Osteocyte (in vitro differentiated cells): ENCODE measurements at regions not wholly inside any gene's neighbourhood (a gene's known extent, or its start where the extent isn't known, plus 50 kb on each side); places are given as distances from the start of the nearest gene placed in this dataset.
"Not testable (repeated sequence)": the region's sequence is repeated elsewhere in the genome, so short reads cannot be mapped to it uniquely, and the experiment has no call there.

ENCODE experiments used
- DNase-seq: peaks from one replicate; pipeline ENCODE4 v3.0.0; 2021; ENCODE audit warnings: mixed read lengths; ENCODE audit not compliant: unreplicated experiment; ENCODE audit errors: extremely low spot score
- H3K27ac Mint-ChIP-seq: one replicate; pipeline ENCODE4 v1.8.0; 2021; ENCODE audit warnings: mild to moderate bottlenecking, mixed read lengths; ENCODE audit not compliant: unreplicated experiment
- H3K27me3 Mint-ChIP-seq: one replicate; pipeline ENCODE4 v1.8.0; 2021; ENCODE audit warnings: mixed read lengths; ENCODE audit not compliant: unreplicated experiment
- H3K36me3 Mint-ChIP-seq: one replicate; pipeline ENCODE4 v1.8.0; 2021; ENCODE audit warnings: mixed read lengths; ENCODE audit not compliant: unreplicated experiment
- H3K4me1 Mint-ChIP-seq: one replicate; pipeline ENCODE4 v1.8.0; 2021; ENCODE audit warnings: mixed read lengths; ENCODE audit not compliant: unreplicated experiment
- H3K4me3 Mint-ChIP-seq: one replicate; pipeline ENCODE4 v1.8.0; 2021; ENCODE audit warnings: mild to moderate bottlenecking, moderate library complexity, mixed read lengths; ENCODE audit not compliant: unreplicated experiment
- H3K9me3 Mint-ChIP-seq: one replicate; pipeline ENCODE4 v1.8.0; 2021; ENCODE audit warnings: mixed read lengths; ENCODE audit not compliant: unreplicated experiment
- CTCF ChIP-seq: fragments of 200-600 bp; sonication (generic); IDR thresholded peaks from 2 replicates; pipeline ENCODE4 v1.5.0; 2021; ENCODE audit warnings: antibody characterized with exemption, mild to moderate bottlenecking, moderate library complexity

GRCh38 chr3:186444974-186445373, 82.9 kb upstream of the DGKG start:
- Mint-ChIP-seq H3K4me3 (no peak overlapping the region), H3K27ac (no peak overlapping the region), H3K9me3 (no peaks in the 10 kb centered on the region), H3K4me1 (no peaks in the 10 kb centered on the region), H3K36me3 (no peaks in the 10 kb centered on the region), H3K27me3 (peaks cover 47% of the 10 kb centered on the region)
- DNase-seq = no peak
- TF ChIP-seq CTCF = no peak

- no peak overlapping the region for H3K27ac Mint-ChIP-seq
- no peak for DNase-seq
- TF ChIP-seq CTCF = no peak
- no peaks in the 10 kb centered on the region for H3K9me3 Mint-ChIP-seq
- H3K27me3 Mint-ChIP-seq = peaks cover 43% of the 10 kb centered on the region
- H3K4me3 Mint-ChIP-seq = no peak overlapping the region
- no peaks in the 10 kb centered on the region for H3K4me1 Mint-ChIP-seq
- H3K36me3 Mint-ChIP-seq = no peaks in the 10 kb centered on the region
Measured at GRCh38 chr3:186444288-186444687, 82.3 kb upstream of the DGKG start.

- H3K36me3 Mint-ChIP-seq = not testable (repeated sequence)
Measured at GRCh38 chr3:186442979-186443378, 80.9 kb upstream of the DGKG start.

GRCh38 chr3:186442162-186442561, 80.1 kb upstream of the DGKG start:
- H3K9me3 Mint-ChIP-seq = no peaks in the 10 kb centered on the region
- TF ChIP-seq CTCF = no peak
- no peaks in the 10 kb centered on the region for H3K36me3 Mint-ChIP-seq
- no peak overlapping the region for H3K27ac Mint-ChIP-seq
- no peak for DNase-seq
- no peaks in the 10 kb centered on the region for H3K4me1 Mint-ChIP-seq
- peaks cover 31% of the 10 kb centered on the region for H3K27me3 Mint-ChIP-seq
- no peak overlapping the region for H3K4me3 Mint-ChIP-seq

More at GRCh38 chr3:186442979-186443378, 80.9 kb upstream of the DGKG start:
- not testable (repeated sequence) for H3K9me3 Mint-ChIP-seq, H3K4me1 Mint-ChIP-seq, H3K4me3 Mint-ChIP-seq, H3K27ac Mint-ChIP-seq, DNase-seq
- peaks cover 38% of the 10 kb centered on the region for H3K27me3 Mint-ChIP-seq

GRCh38 chr3:186440891-186441290, 78.9 kb upstream of the DGKG start:
- TF ChIP-seq CTCF = no peak
- no peak overlapping the region for H3K27ac Mint-ChIP-seq
- DNase-seq = no peak
- H3K4me3 Mint-ChIP-seq = no peak overlapping the region
- H3K27me3 Mint-ChIP-seq = peaks cover 19% of the 10 kb centered on the region
- H3K36me3 Mint-ChIP-seq = no peaks in the 10 kb centered on the region
- no peaks in the 10 kb centered on the region for H3K4me1 Mint-ChIP-seq
- no peaks in the 10 kb centered on the region for H3K9me3 Mint-ChIP-seq

- Mint-ChIP-seq H3K4me3 (no peak overlapping the region), H3K27me3 (peaks cover 9% of the 10 kb centered on the region), H3K9me3 (no peaks in the 10 kb centered on the region), H3K27ac (no peak overlapping the region), H3K36me3 (no peaks in the 10 kb centered on the region), H3K4me1 (no peaks in the 10 kb centered on the region)
- no peak for DNase-seq
- no peak for TF ChIP-seq CTCF
Measured at GRCh38 chr3:186439725-186440124, 77.7 kb upstream of the DGKG start.

GRCh38 chr3:186435332-186435731, 73.3 kb upstream of the DGKG start:
- peaks cover 23% of the 10 kb centered on the region for H3K27me3 Mint-ChIP-seq
- not testable (repeated sequence) for H3K36me3 Mint-ChIP-seq, H3K4me1 Mint-ChIP-seq, H3K27ac Mint-ChIP-seq, H3K4me3 Mint-ChIP-seq, DNase-seq, H3K9me3 Mint-ChIP-seq
